Stomach (tissue), 8 donors: ENCODE measurements at regions not wholly inside any gene's neighbourhood (a gene's known extent, or its start where the extent isn't known, plus 50 kb on each side); places are given as distances from the start of the nearest gene placed in this dataset.
A peak's percentile ranks its signal among the peaks of the same experiment; 100 is the strongest.
"Not testable (repeated sequence)": the region's sequence is repeated elsewhere in the genome, so short reads cannot be mapped to it uniquely, and the experiment has no call there.

ENCODE experiments used
- DNase-seq, 2 donors: peaks; one replicate each; pipeline versions ENCODE4 v3.0.0 to v3.0.0-alpha.2; 2013 to 2019
- H3K27ac ChIP-seq, 5 donors: fragments of 200-600 bp in 4 of 5; sonication (generic) in 4 of 5; one replicate each; pipeline ENCODE4 v1.5.1; 2013 to 2019; ENCODE audit warnings: mild to moderate bottlenecking in 1 of 5, moderate library complexity in 1 of 5
- H3K27me3 ChIP-seq, 3 donors: fragments of 200-600 bp; sonication (generic); one replicate each; pipeline ENCODE4 v1.5.1; 2017 to 2019; ENCODE audit warnings: mixed run types in 1 of 3
- H3K36me3 ChIP-seq, 4 donors: fragments of 200-600 bp; sonication (generic); 1 replicate in 3 of 4; 2 replicates in 1 of 4; pipeline ENCODE4 v1.5.1; 2016 to 2019
- H3K4me1 ChIP-seq, 4 donors: fragments of 200-600 bp; sonication (generic); one replicate each; pipeline ENCODE4 v1.5.1; 2016 to 2019
- H3K4me3 ChIP-seq, 4 donors: fragments of 200-600 bp; sonication (generic) in 3 of 4; one replicate each; pipeline ENCODE4 v1.5.1; 2016 to 2019; ENCODE audit warnings: mild to moderate bottlenecking in 1 of 4
- H3K9me3 ChIP-seq, 4 donors: fragments of 200-600 bp; sonication (generic); one replicate each; pipeline ENCODE4 v1.5.1; 2016 to 2019
- CTCF ChIP-seq, 7 experiments: fragments of 450-650 bp in 4 of 7; fragments of 200-600 bp in 3 of 7; sonication (generic) in 3 of 7; IDR thresholded peaks; one replicate each; pipeline ENCODE4 v1.5.1; 2016 to 2019; ENCODE audit warnings: antibody characterized with exemption in 7 of 7, control low read depth in 2 of 7, mild to moderate bottlenecking in 1 of 7
- EP300 ChIP-seq: sonication (generic); formaldehyde crosslinking; IDR thresholded peaks from one replicate; pipeline ENCODE4 v1.6.1; 2017; ENCODE audit warnings: antibody characterized with exemption
- POLR2A ChIP-seq, 4 donors: fragments of 450-650 bp; IDR thresholded peaks; one replicate each; pipeline ENCODE4 v1.6.1; 2016; ENCODE audit warnings: antibody characterized with exemption in 4 of 4, control low read depth in 2 of 4, mild to moderate bottlenecking in 1 of 4, moderate library complexity in 1 of 4
- POLR2AphosphoS5 ChIP-seq, 3 donors: sonication (generic); formaldehyde crosslinking; IDR thresholded peaks; one replicate each; pipeline ENCODE4 v1.6.1; 2016; ENCODE audit warnings: antibody characterized with exemption in 3 of 3
- WGBS, 5 donors: extraction: QIAGEN DNeasy Blood & Tissue Kit in 3 of 5; methylation state at CpG; one replicate each; pipeline versions ENCODE4 v1.1.5 to v1.1.7; 2013 to 2018; 5-methylcytosine and 5-hydroxymethylcytosine counted together
- intact Hi-C: fragments of 100-400 bp; cut with DNase I; formaldehyde crosslinking; loops from one replicate; pipeline ENCODE4 v1.15.1; 2023; ENCODE audit warnings: low total_unique reads
- donor health status: healthy with polysubstance abuse.
- donor health status: Bipolar disorder and iron deficiency.
- donor health status: healthy.

- Histone ChIP-seq H3K27ac (no peak overlapping the region), H3K9me3 (no peaks in the 10 kb centered on the region), H3K4me1 (no peaks in the 10 kb centered on the region), H3K27me3 (no peaks in the 10 kb centered on the region), H3K4me3 (no peak overlapping the region), H3K36me3 (no peaks in the 10 kb centered on the region)
- 83 to 94% (median 93%) methylated on average over 6 of the region's 6 CpGs for WGBS, 5 donors
- TF ChIP-seq POLR2AphosphoS5 (IDR thresholded peaks at IDR 0.05) (no peak), POLR2A (IDR thresholded peaks at IDR 0.05) (no peak), CTCF (IDR thresholded peaks at IDR 0.05) (no peak), EP300 (no peak)
- intact Hi-C loops: no loop called here
- DNase-seq: no peak
These were observed 245.3 kb downstream of the PARN start for GRCh38 chr16:14384745-14385144.

GRCh38 chr16:14383844-14384243 is 246.2 kb downstream of the PARN start:
- H3K36me3 ChIP-seq, H3K4me1 ChIP-seq, H3K9me3 ChIP-seq, H3K27ac ChIP-seq, intact Hi-C loops, H3K27me3 ChIP-seq, H3K4me3 ChIP-seq, DNase-seq: not testable (repeated sequence)
- WGBS, 5 donors: 82 to 95% (median 92%) methylated on average over 6 of the region's 6 CpGs

- no peaks in the 10 kb centered on the region for H3K9me3 ChIP-seq
- no peaks in the 10 kb centered on the region for H3K27me3 ChIP-seq
- no peak overlapping the region for H3K4me3 ChIP-seq
- intact Hi-C loops: no loop called here
- no peak overlapping the region for H3K27ac ChIP-seq
- TF ChIP-seq POLR2AphosphoS5 (IDR thresholded peaks at IDR 0.05) (no peak), EP300 (no peak), POLR2A (IDR thresholded peaks at IDR 0.05) (no peak), CTCF (IDR thresholded peaks at IDR 0.05) (no peak)
- DNase-seq: no peak
- WGBS, 5 donors: 90 to 94% (median 92%) methylated on average over 17 of the region's 17 CpGs
- H3K4me1 ChIP-seq: no peaks in the 10 kb centered on the region
- no peaks in the 10 kb centered on the region for H3K36me3 ChIP-seq
These were observed 251.2 kb downstream of the PARN start for GRCh38 chr16:14378689-14379467.

GRCh38 chr16:14378131-14378551 is 251.9 kb downstream of the PARN start:
- intact Hi-C loops: no loop called here
- Histone ChIP-seq H3K4me3 (no peak overlapping the region), H3K27ac (no peak overlapping the region), H3K4me1 (no peaks in the 10 kb centered on the region), H3K27me3 (no peaks in the 10 kb centered on the region), H3K36me3 (no peaks in the 10 kb centered on the region), H3K9me3 (no peaks in the 10 kb centered on the region)
- TF ChIP-seq EP300 (no peak), POLR2AphosphoS5 (IDR thresholded peaks at IDR 0.05) (no peak), POLR2A (IDR thresholded peaks at IDR 0.05) (no peak), CTCF (IDR thresholded peaks at IDR 0.05) (no peak)
- 11 to 34% (median 22%) methylated on average over 4 of the region's 4 CpGs for whole genome bisulfite sequencing, 5 donors
- DNase-seq: peak in 1 of 2 donors; percentile 28

GRCh38 chr16:14377326-14377725 is 252.7 kb downstream of the PARN start:
- Histone ChIP-seq H3K27ac (no peak overlapping the region), H3K9me3 (no peaks in the 10 kb centered on the region), H3K4me3 (no peak overlapping the region), H3K36me3 (no peaks in the 10 kb centered on the region), H3K4me1 (no peaks in the 10 kb centered on the region), H3K27me3 (no peaks in the 10 kb centered on the region)
- WGBS, 5 donors: 33 to 69% (median 50%) methylated on average over 1 of the region's 1 CpG
- TF ChIP-seq POLR2A (IDR thresholded peaks at IDR 0.05) (no peak), EP300 (no peak), POLR2AphosphoS5 (IDR thresholded peaks at IDR 0.05) (no peak), CTCF (IDR thresholded peaks at IDR 0.05) (no peak)
- DNase-seq: no peak
- intact Hi-C loops: no loop called here
